ENCODE measurements at regions not wholly inside any gene's neighbourhood (a gene's known extent, or its start where the extent isn't known, plus 50 kb on each side); places are given as distances from the start of the nearest gene placed in this dataset.

GRCh38 chr6:109269057-109269456 lies 113.2 kb downstream of the CD164 start:
- TF ChIP-seq CTCF (IDR thresholded peaks at IDR 0.05) (no peak), POLR2AphosphoS5 (IDR thresholded peaks at IDR 0.05) (no peak), POLR2A (IDR thresholded peaks at IDR 0.05) (no peak)
